ENCODE measurements at regions not wholly inside any gene's neighbourhood (a gene's known extent, or its start where the extent isn't known, plus 50 kb on each side); places are given as distances from the start of the nearest gene placed in this dataset.

GRCh38 chr10:64023926-64024470 lies 502.8 kb downstream of the REEP3 start:
- TF ChIP-seq POLR2AphosphoS5 (IDR thresholded peaks at IDR 0.05) (no peak), CTCF (IDR thresholded peaks at IDR 0.05) (no peak), POLR2A (IDR thresholded peaks at IDR 0.05) (no peak)
